ENCODE measurements at regions not wholly inside any gene's neighbourhood (a gene's known extent, or its start where the extent isn't known, plus 50 kb on each side); places are given as distances from the start of the nearest gene placed in this dataset.
A peak's percentile ranks its signal among the peaks of the same experiment; 100 is the strongest.

GRCh38 chr2:224287531-224287930 is 114.4 kb downstream of the FAM124B start:
- Histone ChIP-seq H3K27me3 (peaks cover 24% of the 10 kb centered on the region), H3K4me3 (no peak overlapping the region), H3K4me1 (no peaks in the 10 kb centered on the region), H3K27ac (no peak overlapping the region), H3K9me3 (no peaks in the 10 kb centered on the region), H3K36me3 (no peaks in the 10 kb centered on the region)
- TF ChIP-seq, protein P1, sequence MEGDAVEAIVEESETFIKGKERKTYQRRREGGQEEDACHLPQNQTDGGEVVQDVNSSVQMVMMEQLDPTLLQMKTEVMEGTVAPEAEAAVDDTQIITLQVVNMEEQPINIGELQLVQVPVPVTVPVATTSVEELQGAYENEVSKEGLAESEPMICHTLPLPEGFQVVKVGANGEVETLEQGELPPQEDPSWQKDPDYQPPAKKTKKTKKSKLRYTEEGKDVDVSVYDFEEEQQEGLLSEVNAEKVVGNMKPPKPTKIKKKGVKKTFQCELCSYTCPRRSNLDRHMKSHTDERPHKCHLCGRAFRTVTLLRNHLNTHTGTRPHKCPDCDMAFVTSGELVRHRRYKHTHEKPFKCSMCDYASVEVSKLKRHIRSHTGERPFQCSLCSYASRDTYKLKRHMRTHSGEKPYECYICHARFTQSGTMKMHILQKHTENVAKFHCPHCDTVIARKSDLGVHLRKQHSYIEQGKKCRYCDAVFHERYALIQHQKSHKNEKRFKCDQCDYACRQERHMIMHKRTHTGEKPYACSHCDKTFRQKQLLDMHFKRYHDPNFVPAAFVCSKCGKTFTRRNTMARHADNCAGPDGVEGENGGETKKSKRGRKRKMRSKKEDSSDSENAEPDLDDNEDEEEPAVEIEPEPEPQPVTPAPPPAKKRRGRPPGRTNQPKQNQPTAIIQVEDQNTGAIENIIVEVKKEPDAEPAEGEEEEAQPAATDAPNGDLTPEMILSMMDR (IDR thresholded peaks at IDR 0.05) = no peak
- TF ChIP-seq POLR2AphosphoS5 (IDR thresholded peaks at IDR 0.05) (no peak), EP300 (IDR thresholded peaks at IDR 0.05) (no peak), POLR2A (IDR thresholded peaks at IDR 0.05) (no peak)
- 39% methylated on average over 2 of the region's 2 CpGs for WGBS
- no peak for DNase-seq (ENCODE audit: low spot score in 2 of 2)

DNA sequence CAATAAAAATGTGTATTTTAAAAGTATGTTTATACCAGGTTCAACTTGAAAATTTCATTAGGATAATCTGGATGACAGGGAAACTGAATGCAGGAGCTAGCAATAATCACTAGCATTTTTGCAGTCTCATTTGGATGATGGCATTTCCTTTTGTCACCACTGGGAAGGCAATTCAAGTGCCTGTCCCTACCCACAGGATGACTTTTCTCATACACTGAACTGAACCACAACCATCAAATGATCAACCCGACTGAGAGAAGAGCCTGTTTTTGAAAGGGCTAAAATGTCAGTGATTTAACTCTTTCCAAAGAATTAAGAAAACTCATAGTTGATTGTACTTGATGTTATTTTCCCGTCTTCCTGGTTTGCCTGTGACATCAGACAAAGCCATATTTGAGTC is 115.0 kb downstream of the FAM124B start:
- WGBS = 49% methylated on average over 2 of the region's 2 CpGs
- H3K4me3 ChIP-seq = no peak overlapping the region
- H3K9me3 ChIP-seq = no peaks in the 10 kb centered on the region
- peaks cover 24% of the 10 kb centered on the region for H3K27me3 ChIP-seq
- no peaks in the 10 kb centered on the region for H3K36me3 ChIP-seq
- DNase-seq (ENCODE audit: low spot score in 2 of 2) = no peak
- H3K27ac ChIP-seq = no peak overlapping the region
- no peak for TF ChIP-seq EP300 (IDR thresholded peaks at IDR 0.05)
- TF ChIP-seq POLR2AphosphoS5 (IDR thresholded peaks at IDR 0.05) = no peak
- no peak for TF ChIP-seq POLR2A (IDR thresholded peaks at IDR 0.05)
- TF ChIP-seq, protein P1 (IDR thresholded peaks at IDR 0.05) = no peak
- no peaks in the 10 kb centered on the region for H3K4me1 ChIP-seq

GRCh38 chr2:224284134-224284946 is 117.6 kb downstream of the FAM124B start:
- Histone ChIP-seq H3K27ac (no peak overlapping the region), H3K4me1 (no peaks in the 10 kb centered on the region), H3K27me3 (peaks cover 20% of the 10 kb centered on the region), H3K36me3 (no peaks in the 10 kb centered on the region), H3K4me3 (no peak overlapping the region), H3K9me3 (no peaks in the 10 kb centered on the region)
- DNase-seq (ENCODE audit: low spot score in 2 of 2) = no peak
- 60% methylated on average over 1 of the region's 1 CpG for WGBS
- TF ChIP-seq EP300 (IDR thresholded peaks at IDR 0.05) = no peak
- TF ChIP-seq, protein P1 (IDR thresholded peaks at IDR 0.05) = peak; percentile 30 to 31

DNA sequence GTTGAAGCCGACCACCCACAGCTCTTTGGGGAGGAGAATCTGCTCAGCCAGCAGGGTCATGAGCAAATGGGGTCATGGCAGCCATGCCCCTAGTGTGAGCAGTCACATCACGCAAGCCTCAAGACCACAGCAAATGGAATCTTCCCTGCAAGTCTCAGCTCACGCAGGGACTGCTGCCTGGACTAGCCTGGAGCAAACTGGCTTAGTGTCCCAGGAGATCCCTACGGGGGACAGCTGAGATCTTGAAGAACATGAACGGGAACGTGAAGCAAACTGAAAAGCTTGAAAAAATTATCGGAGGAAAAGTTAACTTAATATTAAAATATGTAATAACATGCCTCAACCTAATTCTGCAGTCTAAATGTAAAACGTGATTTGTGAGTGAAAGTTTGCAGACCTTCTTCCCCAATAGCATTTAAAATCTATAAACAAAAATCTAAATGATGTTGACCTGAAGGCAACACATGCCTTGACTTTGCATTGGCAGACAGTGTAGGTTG is 118.4 kb downstream of the FAM124B start:
- Histone ChIP-seq H3K9me3 (no peaks in the 10 kb centered on the region), H3K4me1 (no peaks in the 10 kb centered on the region), H3K27ac (no peak overlapping the region), H3K27me3 (peaks cover 20% of the 10 kb centered on the region), H3K4me3 (no peak overlapping the region), H3K36me3 (no peaks in the 10 kb centered on the region)
- TF ChIP-seq, protein P1 (IDR thresholded peaks at IDR 0.05) = no peak
- TF ChIP-seq EP300 (IDR thresholded peaks at IDR 0.05) (no peak), POLR2AphosphoS5 (IDR thresholded peaks at IDR 0.05) (no peak), POLR2A (IDR thresholded peaks at IDR 0.05) (no peak)
- no peak for DNase-seq (ENCODE audit: low spot score in 2 of 2)
- 58% methylated on average over 8 of the region's 8 CpGs for WGBS

DNA sequence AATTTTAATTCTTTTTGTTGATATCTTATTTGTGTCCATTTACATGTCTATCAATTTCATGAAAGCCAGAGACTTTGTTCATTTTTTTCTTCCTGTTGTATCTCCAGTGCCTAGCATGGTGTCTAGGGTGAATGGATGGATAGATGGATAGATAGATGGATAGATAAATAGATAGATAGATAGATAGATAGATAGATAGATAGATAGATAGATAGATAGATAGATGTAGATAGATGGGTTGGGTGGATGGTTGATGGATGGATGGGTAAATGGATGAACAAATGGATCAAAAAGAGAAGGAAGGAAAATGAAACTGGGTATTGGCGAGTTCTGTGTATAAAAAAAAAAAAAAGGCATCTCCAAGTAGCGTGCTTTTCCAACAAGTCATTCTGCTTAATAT is 120.5 kb downstream of the FAM124B start:
- H3K27ac ChIP-seq = no peak overlapping the region
- WGBS = 90% methylated on average over 2 of the region's 2 CpGs
- H3K4me1 ChIP-seq = no peaks in the 10 kb centered on the region
- peaks cover 10% of the 10 kb centered on the region for H3K27me3 ChIP-seq
- H3K9me3 ChIP-seq = no peaks in the 10 kb centered on the region
- H3K4me3 ChIP-seq = no peak overlapping the region
- TF ChIP-seq POLR2A (IDR thresholded peaks at IDR 0.05) (no peak), EP300 (IDR thresholded peaks at IDR 0.05) (no peak), POLR2AphosphoS5 (IDR thresholded peaks at IDR 0.05) (no peak)
- TF ChIP-seq, protein P1 (IDR thresholded peaks at IDR 0.05) = no peak
- DNase-seq (ENCODE audit: low spot score in 2 of 2) = no peak
- no peaks in the 10 kb centered on the region for H3K36me3 ChIP-seq

Measured in suprapubic skin (tissue), 4 donors.